H1 (cell line): ENCODE measurements at regions not wholly inside any gene's neighbourhood (a gene's known extent, or its start where the extent isn't known, plus 50 kb on each side); places are given as distances from the start of the nearest gene placed in this dataset.

Experiments used
- BRCA1 ChIP-seq: IDR thresholded peaks from 2 replicates; pipeline ENCODE4 v1.6.1; 2012; ENCODE audit warnings: low read depth, low read length, improper control_type of control experiment
- CREB1 ChIP-seq: IDR thresholded peaks from 2 replicates; pipeline ENCODE4 v1.6.1; 2012; ENCODE audit warnings: inconsistent platforms
- RBBP5 ChIP-seq: IDR thresholded peaks from 2 replicates; pipeline ENCODE4 v1.7.1; 2012; ENCODE audit warnings: low read depth, mild to moderate bottlenecking, inconsistent platforms, low read length, moderate library complexity, borderline replicate concordance
- TF ChIP-seq, protein P1 (sequence below): fragments of 300-600 bp; sonication (generic); IDR thresholded peaks from 2 replicates; pipeline ENCODE4 v1.7.1; 2012; ENCODE audit warnings: low read length, moderate library complexity, mild to moderate bottlenecking, inconsistent platforms; ENCODE audit not compliant: insufficient replicate concordance

DNA sequence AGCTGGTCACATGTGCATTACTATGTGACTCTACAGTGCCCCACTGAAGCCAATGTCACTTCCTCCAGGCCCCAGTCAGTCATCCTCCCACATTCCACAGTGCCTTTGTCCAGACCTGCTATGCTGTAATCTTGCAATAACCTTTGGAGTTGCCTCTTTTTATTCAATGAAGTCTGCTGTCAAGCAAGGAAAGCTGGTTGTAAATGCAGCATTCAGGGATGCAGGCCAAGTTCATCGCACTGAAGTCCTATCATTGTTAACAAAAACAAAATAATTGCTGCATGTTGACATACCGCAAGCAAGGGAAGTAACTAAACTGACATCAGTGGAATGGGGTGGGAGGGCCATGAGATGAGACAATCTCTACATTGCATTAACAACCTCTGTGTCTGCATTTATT lies 131.2 kb upstream of the CDYL start (continued):
- TF ChIP-seq CREB1 (no peak), BRCA1 (no peak), RBBP5 (no peak)
- TF ChIP-seq, protein P1, sequence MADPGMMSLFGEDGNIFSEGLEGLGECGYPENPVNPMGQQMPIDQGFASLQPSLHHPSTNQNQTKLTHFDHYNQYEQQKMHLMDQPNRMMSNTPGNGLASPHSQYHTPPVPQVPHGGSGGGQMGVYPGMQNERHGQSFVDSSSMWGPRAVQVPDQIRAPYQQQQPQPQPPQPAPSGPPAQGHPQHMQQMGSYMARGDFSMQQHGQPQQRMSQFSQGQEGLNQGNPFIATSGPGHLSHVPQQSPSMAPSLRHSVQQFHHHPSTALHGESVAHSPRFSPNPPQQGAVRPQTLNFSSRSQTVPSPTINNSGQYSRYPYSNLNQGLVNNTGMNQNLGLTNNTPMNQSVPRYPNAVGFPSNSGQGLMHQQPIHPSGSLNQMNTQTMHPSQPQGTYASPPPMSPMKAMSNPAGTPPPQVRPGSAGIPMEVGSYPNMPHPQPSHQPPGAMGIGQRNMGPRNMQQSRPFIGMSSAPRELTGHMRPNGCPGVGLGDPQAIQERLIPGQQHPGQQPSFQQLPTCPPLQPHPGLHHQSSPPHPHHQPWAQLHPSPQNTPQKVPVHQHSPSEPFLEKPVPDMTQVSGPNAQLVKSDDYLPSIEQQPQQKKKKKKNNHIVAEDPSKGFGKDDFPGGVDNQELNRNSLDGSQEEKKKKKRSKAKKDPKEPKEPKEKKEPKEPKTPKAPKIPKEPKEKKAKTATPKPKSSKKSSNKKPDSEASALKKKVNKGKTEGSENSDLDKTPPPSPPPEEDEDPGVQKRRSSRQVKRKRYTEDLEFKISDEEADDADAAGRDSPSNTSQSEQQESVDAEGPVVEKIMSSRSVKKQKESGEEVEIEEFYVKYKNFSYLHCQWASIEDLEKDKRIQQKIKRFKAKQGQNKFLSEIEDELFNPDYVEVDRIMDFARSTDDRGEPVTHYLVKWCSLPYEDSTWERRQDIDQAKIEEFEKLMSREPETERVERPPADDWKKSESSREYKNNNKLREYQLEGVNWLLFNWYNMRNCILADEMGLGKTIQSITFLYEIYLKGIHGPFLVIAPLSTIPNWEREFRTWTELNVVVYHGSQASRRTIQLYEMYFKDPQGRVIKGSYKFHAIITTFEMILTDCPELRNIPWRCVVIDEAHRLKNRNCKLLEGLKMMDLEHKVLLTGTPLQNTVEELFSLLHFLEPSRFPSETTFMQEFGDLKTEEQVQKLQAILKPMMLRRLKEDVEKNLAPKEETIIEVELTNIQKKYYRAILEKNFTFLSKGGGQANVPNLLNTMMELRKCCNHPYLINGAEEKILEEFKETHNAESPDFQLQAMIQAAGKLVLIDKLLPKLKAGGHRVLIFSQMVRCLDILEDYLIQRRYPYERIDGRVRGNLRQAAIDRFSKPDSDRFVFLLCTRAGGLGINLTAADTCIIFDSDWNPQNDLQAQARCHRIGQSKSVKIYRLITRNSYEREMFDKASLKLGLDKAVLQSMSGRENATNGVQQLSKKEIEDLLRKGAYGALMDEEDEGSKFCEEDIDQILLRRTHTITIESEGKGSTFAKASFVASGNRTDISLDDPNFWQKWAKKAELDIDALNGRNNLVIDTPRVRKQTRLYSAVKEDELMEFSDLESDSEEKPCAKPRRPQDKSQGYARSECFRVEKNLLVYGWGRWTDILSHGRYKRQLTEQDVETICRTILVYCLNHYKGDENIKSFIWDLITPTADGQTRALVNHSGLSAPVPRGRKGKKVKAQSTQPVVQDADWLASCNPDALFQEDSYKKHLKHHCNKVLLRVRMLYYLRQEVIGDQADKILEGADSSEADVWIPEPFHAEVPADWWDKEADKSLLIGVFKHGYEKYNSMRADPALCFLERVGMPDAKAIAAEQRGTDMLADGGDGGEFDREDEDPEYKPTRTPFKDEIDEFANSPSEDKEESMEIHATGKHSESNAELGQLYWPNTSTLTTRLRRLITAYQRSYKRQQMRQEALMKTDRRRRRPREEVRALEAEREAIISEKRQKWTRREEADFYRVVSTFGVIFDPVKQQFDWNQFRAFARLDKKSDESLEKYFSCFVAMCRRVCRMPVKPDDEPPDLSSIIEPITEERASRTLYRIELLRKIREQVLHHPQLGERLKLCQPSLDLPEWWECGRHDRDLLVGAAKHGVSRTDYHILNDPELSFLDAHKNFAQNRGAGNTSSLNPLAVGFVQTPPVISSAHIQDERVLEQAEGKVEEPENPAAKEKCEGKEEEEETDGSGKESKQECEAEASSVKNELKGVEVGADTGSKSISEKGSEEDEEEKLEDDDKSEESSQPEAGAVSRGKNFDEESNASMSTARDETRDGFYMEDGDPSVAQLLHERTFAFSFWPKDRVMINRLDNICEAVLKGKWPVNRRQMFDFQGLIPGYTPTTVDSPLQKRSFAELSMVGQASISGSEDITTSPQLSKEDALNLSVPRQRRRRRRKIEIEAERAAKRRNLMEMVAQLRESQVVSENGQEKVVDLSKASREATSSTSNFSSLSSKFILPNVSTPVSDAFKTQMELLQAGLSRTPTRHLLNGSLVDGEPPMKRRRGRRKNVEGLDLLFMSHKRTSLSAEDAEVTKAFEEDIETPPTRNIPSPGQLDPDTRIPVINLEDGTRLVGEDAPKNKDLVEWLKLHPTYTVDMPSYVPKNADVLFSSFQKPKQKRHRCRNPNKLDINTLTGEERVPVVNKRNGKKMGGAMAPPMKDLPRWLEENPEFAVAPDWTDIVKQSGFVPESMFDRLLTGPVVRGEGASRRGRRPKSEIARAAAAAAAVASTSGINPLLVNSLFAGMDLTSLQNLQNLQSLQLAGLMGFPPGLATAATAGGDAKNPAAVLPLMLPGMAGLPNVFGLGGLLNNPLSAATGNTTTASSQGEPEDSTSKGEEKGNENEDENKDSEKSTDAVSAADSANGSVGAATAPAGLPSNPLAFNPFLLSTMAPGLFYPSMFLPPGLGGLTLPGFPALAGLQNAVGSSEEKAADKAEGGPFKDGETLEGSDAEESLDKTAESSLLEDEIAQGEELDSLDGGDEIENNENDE: no peak
